ENCODE measurements at regions not wholly inside any gene's neighbourhood (a gene's known extent, or its start where the extent isn't known, plus 50 kb on each side); places are given as distances from the start of the nearest gene placed in this dataset.
"Not testable (repeated sequence)": the region's sequence is repeated elsewhere in the genome, so short reads cannot be mapped to it uniquely, and the experiment has no call there.

DNA sequence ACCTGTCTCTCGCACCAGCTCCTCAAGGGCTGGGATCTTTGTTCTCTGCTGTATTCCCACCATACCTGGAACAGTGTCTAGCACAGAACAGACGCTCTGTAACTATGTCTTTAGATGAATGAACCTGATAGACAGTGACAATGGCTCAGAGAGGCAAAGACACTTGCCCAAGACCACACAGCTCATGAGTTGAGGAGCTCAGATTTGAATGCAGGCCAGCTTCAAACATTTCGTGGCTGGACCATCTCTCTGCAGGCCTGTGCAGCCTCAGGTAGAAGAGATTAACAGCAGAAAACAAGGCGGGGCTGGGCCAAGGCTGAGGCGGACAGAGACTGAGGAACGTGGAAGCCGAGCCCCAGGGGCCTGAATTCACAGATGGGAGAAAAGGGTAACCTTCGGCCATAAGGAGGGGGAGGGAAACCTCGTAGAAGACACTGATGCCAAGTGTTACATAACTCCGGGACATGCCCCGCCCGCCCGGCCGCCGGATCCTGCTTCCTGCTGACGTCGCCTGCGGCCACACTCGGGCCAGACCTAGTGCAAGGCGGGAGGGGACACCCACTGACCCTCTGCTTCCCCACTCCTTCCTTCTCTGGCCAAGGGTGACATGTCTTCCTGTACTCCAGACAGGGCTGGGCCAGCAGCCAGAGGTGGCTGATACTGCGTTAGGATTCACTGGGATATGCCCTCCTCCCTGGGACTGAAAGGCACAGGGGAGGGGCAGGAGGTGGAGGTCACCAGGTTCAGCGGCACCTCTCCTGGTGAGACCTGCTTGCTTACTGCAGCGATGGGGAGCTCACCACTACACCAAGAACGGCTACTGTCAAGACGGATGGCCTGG is 86.8 kb downstream of the RFLNA start:
- no peak for DNase-seq (ENCODE audit: low spot score)

DNA sequence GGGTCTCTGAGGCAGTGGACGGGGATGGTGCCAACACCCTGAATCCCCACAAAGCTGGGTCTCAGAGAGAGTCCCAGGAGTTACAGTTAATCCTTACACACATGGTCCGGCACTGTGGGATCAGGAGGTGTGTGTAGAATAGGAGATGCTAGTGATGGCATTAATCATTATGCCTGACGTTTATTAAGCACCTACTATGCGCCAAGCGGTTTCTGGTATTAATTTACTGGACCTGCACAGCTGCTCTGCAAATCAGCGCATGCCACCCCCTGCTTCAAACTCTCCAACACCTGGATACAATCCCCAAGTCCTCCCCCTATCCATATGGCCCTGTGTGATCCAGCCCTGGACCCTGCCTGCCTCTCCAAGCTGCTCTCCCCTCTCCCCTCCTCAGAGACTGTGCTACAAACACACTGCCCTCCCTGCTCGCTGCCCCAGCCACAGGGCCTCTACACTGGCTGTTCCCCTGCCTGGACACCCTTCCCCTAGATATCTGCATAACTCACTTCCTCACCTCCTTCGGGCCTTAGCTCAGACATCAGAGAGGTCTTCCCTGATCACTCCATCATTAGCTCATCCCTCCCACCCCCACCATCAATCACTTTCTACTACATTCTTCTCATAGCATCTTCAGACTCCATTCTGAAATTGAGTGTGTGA is 86.0 kb downstream of the RFLNA start:
- no peak for DNase-seq (ENCODE audit: low spot score)

DNA sequence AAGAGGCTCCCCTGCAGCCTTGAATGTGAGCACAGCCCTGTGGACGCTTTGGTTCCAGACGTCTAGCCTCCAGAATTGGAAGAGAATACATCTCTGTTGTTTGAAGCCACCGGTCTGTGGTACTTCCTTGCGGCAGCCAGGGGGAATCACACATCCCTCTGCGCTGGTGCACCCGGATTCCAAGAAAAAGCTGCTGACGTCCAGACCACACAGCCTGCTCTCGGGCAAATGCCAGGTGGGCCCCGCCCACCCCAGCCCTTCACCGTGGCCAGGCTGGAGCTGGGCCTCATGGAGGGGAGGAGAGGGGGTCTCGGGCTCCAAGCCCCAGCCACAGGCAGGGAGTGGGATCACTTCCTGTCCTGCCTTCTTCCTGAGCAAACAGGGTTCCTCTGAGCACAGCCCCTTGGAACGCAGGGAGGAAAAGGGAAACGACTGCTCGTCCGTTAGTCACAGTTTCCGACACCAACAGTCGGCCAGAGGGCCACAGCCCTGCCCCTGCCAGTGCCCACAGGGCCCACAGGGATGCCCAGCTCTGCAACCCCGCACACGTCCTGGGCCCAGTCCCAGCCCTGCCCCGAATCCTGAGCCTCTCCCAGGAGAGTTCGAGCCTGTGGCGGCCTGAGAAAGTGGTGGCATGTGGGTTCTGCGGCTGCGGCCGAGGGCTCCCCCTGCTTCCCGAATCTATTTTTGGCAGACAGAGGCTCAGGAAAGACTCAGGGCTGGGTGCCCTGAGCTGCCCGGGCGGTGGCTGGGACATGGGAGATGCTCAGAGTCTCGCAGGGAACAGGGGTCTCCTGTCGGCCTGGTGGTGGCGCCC is 85.3 kb downstream of the RFLNA start:
- DNase-seq (ENCODE audit: low spot score) = no peak

DNA sequence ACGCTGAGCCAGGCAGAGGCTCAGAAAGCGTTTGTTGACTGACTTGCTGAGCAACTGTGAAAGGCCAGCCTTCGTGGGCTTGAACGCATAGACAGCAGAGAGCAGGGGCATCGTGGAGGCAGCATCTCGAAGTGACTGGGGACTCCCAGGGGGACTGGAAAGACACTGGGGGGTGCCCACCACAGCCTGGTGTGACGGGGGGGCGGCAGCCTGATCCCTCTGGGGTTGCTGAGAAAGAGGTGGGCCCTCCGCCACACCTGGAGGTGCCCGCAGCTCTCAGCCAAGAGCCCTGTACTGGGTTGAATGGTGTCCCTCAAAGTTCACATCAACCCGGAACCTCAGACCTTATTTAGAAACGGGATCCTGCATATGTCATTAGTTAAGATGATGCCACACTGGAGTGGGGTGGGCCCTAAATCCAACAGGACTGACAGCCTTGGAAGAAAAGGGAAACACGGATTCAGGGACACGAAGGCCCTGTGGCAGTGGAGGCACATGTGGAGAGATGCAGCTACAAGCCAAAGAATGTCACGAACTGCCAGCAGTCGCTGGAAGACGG is 84.6 kb downstream of the RFLNA start:
- no peak for DNase-seq (ENCODE audit: low spot score)

DNA sequence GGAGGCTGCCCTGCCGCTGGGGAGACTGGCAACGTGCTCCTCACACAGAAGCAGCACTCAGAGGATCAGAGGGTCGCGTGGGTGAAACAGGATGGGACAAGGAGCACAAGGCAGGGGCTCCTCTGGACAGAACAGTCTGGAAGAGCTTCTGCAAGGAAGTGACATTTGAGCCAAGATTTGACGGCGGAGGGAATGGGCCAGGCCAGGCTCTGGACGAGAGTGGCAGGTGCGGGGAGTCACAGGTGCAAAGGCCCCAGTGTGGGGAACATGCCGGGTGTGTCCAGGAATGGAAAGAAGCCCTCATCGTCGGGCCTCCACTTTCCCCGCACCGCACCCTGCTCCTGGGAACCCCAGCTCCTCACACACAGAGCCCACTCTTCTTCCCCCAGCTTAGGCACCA is 84.0 kb downstream of the RFLNA start:
- DNase-seq (ENCODE audit: low spot score) = no peak

DNA sequence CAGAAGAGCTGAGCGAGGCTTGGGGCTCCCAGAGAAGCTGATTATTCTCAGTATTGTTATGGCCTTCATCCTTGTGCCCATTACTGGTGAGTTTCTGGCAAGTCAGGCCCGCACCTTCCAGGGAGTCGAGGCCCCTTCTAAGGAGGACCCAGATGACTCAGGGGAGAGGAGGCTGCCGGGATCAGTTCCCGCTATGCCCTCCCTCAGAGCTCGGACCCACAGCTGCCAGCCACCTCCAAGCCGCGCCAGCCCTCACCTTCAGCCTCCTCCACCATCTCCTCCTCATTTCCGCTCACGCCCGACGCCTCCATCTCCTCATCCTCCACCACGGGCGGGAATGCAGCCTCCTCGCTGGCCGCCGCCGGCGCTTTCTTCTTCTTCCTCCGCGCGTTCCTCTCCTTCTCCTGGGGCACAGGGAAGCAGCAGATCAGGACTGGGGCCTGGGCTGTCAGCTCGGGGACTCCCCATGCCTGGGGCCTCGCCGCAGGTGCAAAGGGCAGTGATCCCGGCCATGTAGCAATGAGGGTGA is 83.2 kb downstream of the RFLNA start:
- no peak for DNase-seq (ENCODE audit: low spot score)

DNA sequence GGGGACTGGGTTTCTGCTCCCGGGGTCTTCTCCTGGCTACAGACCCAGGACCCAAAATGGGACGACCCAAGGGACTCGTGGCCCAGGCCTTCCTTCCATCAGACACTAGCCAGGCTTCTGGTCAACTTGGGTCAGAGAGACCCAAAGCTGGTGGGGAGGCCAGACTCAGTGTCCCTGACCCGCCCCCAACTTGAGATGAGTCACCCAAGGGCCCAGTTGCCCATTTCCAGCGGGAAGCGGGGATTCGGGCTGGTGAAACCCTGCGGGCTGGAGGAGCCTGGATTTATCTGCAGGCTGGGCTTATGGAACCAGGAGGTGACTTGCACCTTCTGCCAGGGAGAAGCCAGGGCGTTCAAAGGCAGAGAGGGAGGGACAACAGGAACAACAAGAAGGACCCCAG is 81.5 kb downstream of the RFLNA start:
- DNase-seq (ENCODE audit: low spot score) = no peak

DNA sequence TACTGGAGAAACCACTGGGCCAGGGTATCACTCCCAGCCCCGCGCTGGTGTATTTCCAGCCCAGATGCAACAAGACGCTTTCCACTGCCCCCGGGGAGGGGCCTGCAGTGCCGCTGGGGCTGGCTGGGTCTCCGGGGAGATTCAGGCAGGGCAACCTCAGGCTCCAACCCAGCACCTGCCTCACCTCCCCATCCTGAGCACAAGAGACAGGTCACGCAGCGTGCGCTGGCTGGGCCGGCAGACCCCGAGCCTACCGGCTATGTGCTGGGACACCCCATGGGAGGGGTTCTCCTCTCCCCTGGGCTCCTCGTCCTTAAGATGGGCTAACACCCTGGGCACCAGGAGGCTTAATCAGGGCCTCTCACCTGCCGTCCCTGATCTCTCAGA is 80.9 kb downstream of the RFLNA start:
- no peak for DNase-seq (ENCODE audit: low spot score)

DNA sequence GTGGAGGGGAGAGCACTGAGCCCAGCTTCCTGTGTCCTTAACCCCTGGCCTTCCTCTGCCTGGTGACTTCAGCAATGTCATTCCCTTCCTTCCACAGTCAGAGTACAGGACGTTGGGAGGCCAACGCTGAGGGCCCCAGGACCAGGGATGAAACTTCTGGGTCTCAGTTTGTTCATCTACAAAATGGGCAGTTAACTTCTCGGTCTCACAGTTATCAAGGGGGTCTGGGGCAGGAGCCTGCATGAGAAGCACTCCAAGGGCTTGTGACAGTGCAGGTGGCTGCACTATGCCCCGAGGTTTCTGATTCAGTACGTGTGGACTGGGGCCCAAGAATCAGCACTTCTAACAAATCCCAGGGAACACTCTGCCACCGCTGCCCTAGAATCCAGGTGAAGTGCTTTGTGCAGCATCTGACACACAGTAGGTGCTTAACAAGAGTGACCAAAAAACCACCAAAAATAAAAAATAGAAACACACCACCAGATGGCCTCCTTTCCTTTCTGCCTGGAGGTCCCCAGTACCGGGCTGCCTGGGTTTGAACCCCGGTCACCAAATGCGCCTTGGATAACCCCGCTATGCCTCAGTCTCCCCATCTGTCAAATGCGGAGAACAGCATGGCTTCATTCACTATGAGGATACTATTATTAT is 80.4 kb downstream of the RFLNA start:
- no peak for DNase-seq (ENCODE audit: low spot score)

DNA sequence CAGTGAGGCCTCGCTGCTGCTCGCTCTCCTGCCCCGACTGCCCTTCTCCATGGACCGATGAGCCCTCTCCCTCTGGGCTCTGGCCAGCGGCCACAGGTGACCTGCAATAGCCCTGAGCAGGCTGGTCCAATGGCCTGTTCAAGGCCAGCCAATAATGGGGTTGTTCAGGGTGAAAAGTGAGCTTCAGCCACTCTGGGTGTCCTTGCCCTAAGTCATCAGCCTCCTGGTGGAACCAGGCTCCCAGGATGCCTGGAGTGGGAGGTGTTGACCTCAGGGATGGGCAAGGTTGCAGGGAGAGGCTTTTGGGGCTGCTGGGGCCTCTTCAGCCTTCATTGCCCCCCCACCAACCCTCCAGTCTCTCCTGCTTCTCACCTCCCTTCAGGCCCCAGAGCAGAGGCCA is 79.7 kb downstream of the RFLNA start:
- no peak for DNase-seq (ENCODE audit: low spot score)

DNA sequence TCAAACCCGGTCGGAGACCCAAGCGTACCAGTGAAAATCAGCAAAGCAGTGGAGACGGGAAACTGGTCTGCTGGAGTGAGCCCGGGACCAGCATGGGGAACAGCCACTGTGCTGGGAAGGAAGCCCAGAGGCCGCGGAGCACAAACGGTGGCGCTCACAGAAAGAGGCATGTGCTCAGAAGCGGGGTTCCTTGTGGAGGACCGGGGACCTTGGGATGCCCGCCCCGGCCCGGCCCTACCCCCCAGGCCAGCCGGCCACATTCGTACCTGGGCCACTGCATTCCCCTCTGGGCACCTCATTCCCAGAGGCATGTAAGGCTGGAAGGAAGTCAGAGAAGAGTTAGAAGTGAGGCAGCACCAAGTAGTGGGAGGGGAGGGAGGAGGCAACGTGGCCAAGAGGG is 79.3 kb downstream of the RFLNA start:
- DNase-seq (ENCODE audit: low spot score) = no peak

DNA sequence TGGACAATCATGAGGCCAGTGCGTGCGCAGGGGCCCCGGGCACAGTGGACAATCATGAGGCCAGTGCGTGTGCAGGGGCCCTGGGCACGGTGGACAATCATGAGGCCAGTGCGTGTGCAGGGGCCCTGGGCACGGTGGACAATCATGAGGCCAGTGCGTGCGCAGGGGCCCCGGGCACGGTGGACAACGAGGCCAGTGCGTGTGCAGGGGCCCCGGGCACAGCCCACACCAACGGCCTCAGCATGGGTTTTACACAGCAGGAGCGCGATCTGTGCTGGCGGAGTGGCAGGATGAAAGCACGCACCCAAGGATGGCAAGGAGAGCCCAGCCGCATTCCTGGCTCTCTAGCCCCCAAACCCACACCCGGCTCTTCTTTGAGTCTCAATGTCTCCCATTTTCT is 78.8 kb downstream of the RFLNA start:
- DNase-seq (ENCODE audit: low spot score) = not testable (repeated sequence)

DNA sequence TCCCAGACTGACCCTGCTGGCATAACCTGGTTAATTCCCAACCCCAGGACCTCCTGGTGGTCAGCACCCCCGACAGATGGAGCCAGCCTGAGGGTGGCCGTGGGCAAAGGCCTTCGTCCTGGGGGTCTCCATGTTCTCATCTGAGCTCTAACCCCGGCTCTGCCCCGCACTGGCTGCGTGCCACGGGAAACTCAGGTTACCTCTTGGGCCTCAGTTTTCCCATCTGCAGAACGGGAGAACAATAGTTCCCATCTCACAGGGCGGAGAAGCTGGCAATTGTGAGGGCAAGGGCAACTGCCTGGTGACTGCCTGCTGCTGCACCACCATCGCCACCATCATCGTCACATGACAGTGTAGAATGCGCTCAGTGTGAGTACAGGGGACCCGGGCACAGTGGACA is 77.9 kb downstream of the RFLNA start:
- DNase-seq (ENCODE audit: low spot score) = no peak

DNA sequence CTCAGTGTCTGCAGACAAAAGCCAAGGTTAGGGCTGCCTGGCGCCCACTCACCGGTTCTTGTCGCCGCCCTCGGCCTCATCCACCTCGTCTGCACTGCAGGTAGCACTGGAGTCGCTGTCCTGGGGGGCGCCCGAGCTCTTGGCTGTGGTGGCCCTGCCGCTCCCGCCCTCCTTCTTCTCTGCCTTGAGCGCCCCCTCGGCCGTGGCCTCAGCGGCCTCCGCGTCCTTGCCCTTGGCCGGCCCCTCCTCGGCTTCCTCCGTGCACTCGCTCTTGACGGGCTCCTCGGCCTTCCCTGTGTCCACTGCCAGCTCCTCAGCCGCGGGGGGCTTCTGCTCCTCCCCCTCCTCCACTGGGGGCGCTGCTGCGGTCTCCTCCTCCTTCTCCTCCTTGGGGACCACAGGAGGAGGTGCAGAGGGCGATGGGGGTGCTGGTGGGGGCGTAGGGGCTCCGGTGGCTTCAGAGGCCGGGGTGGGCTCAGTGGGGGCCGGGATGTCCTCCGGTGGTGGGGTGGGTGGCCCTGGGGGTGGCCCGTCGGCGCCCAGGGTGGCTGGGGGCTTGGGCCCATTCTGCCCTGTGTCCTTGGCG is 77.2 kb downstream of the RFLNA start:
- DNase-seq (ENCODE audit: low spot score) = no peak

DNA sequence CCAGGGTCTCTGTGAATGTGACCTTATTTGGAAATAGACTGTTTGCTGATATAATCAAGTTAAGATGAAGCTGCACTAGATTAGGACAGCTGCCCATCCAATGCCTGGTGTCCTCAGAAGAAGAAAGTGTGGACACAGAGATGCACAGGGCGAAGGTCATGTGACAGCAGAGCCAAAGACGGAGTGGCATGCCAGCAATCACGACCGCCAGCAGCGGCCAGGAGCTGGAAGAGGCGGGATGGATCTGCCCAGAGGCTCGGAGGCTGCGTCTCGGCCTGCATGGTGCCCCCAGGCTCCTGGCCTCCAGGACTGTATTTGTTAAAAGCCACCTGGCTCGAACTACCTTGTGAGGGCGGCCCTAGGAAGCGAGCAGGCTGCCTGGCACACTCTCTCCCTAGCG is 76.5 kb downstream of the RFLNA start:
- DNase-seq (ENCODE audit: low spot score) = no peak

DNA sequence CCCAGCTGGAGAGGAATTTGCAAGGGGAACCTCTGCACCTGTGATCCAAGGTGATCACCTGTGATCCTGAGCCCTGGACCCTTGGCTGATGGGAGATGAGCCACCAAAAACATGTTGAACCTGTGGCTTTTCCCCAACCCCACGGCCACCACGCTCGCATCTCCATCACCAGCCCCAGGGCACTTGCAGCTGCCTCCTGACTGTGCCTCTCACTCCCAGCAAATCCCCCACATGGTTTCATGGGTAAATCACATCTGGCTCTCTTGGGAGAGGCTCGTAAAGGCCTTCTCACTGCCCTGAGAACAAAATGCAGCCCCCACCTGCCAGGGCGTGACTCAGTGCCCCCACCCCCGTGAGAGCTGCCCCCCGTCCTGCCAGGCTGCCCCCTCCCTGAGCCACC is 76.0 kb downstream of the RFLNA start:
- DNase-seq (ENCODE audit: low spot score) = no peak

DNA sequence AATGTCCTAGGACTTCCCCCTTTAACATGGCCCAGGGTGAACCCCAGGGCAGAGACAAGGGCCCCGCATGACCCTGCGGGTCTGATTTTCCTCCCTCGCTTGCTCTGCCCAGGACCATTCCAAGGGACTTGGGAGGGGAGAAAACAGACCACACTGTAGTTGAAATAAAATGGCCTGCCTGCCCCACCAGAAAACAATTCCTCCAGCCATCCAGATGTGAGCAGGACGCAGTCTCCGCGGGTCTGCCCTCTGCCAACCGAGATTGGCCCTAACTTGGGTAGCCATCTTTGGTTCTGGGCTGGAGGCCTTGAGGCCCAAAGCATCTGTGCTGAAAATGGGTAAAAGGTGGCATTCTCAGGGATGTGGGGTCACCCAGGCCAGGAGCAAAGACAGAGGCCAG is 75.5 kb downstream of the RFLNA start:
- no peak for DNase-seq (ENCODE audit: low spot score)

DNA sequence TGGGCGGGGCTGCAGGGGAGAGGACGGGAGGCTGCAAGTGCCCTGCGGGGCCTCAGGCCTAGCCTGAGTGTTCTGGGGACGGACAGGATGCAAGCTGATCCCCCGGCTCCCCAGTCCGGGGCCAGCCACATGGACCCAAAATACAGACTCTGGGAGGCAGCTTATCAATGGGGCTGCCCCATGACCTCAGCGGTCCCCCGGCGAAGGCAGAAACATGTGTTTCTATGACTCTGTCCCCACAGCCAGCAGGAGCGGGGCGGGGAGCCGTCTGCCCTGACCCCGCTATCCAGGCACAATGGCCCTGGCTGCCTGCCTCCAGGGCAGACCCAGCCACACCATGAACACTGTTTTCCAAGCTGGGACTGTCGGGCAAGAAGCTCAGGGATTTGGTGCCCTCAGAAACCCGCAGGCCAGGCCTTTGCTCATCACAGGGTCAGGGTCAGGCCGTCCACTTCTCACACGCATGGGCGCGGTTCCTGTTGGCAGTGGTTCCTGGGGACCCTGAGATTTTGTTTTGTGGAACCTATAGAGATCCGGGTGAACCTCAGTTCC is 75.0 kb downstream of the RFLNA start:
- no peak for DNase-seq (ENCODE audit: low spot score)

DNA sequence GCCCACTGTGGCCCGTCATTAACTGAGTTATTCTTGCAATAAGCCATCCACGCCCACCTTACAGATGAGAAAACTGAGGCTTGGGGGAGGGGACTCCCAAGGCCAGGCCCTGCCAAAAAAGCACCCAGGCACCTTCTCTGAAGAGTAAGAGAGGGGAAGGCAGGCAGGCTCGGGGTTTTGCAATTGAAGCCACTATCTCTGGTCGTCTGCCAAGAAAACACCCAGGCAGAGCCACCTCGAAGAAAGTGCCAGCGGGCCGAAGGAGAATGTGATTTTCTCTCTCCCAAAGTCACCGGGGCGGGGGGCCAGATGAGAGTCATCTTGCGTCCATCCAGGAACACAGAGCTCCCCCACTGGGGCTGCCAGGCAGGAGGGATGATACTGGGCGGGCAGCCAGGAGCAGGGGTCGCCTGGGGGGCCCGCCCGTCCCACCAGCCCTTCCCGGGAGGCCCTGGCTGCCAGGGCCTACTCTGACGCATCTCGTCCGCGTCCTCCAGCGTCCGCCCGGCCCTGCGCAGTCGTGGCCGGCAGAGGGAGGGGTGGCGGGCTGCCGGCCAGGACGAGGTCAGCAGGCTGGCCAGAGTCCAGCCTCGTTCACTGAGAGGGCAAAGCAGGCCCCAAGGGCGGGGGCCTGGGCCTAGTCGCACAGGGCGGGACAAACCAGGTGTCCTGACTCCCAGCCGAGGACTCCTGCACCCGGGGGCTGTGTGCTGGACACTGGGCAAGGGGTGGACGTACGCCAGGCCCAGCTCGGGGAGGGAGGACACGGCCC is 74.3 kb downstream of the RFLNA start:
- no peak for DNase-seq (ENCODE audit: low spot score)

DNA sequence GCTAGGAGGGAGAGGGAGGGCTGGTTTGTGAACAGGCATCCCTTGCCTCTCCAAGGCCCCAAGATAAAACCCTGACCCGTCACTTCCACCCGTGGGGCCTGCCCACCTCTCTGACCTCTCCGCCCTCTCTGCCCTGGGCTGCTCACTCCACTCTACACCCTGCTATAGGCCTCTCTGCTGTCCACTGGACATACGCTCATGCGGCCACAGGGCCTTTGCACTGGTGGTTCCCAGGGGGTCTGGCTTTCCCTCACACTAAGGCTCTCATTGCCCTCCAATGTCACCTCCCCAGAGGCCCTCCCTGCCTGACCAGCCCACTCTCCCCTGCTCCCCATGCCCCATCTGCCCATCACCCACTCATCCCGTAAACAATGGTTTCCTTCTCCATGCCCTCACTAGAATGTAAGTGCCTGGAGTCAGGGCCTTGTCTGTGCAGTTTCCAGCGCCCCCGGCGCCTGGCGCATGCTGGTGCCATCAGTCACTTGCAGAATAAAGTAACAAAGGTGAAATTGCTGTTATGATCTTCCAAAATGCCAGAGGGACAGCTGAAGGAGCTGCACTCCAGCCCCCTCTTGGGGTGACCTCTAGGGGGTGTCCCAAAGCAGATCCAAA is 73.6 kb downstream of the RFLNA start:
- no peak for DNase-seq (ENCODE audit: low spot score)

All from ecto neural progenitor cell (in vitro differentiated cells).